CD14-positive monocyte (primary cell): ENCODE measurements at regions not wholly inside any gene's neighbourhood (a gene's known extent, or its start where the extent isn't known, plus 50 kb on each side); places are given as distances from the start of the nearest gene placed in this dataset.

Source experiments
- DNase-seq, 3 donors: peaks; one replicate each; pipeline ENCODE4 v3.0.0-alpha.2; 2011 to 2022
- H2AFZ ChIP-seq: 2 replicates; pipeline ENCODE4 v1.6.0; 2012; ENCODE audit warnings: mild to moderate bottlenecking, low read depth, low read length, inconsistent platforms; ENCODE audit not compliant: insufficient read depth, poor library complexity, severe bottlenecking
- H3K27ac ChIP-seq, 2 donors: 1 replicate in 1 of 2; 2 replicates in 1 of 2; pipeline ENCODE4 v1.5.1; 2012 to 2013; ENCODE audit warnings: low read length in 2 of 2, control low read depth in 1 of 2, inconsistent platforms in 1 of 2, low read depth in 1 of 2, mild to moderate bottlenecking in 1 of 2
- H3K27me3 ChIP-seq, 2 donors: one replicate each; pipeline versions ENCODE4 v1.6.0 to v1.6.1; 2011 to 2013; ENCODE audit warnings: low read length in 2 of 2; ENCODE audit not compliant: control insufficient read depth in 2 of 2, insufficient read depth in 2 of 2
- H3K36me3 ChIP-seq, 2 donors: replicated peaks in 1 of 2; 1 replicate in 1 of 2; 2 replicates in 1 of 2; pipeline versions ENCODE4 v1.5.1 to v1.6.1; 2012 to 2013; ENCODE audit warnings: low read length in 2 of 2, control low read depth in 1 of 2, inconsistent platforms in 1 of 2, mild to moderate bottlenecking in 1 of 2; ENCODE audit not compliant: insufficient read depth in 2 of 2, control insufficient read depth in 1 of 2
- H3K4me1 ChIP-seq, 2 donors: 1 replicate in 1 of 2; 2 replicates in 1 of 2; pipeline versions ENCODE4 v1.5.1 to v1.6.1; 2012 to 2013; ENCODE audit warnings: low read length in 2 of 2, control low read depth in 1 of 2, inconsistent platforms in 1 of 2, mild to moderate bottlenecking in 1 of 2, moderate library complexity in 1 of 2; ENCODE audit not compliant: insufficient read depth in 2 of 2, control insufficient read depth in 1 of 2
- H3K4me2 ChIP-seq: replicated peaks from 2 replicates; pipeline ENCODE3; 2012; ENCODE audit warnings: low read length, moderate library complexity, mild to moderate bottlenecking; ENCODE audit not compliant: poor library complexity, severe bottlenecking; ENCODE audit errors: extremely low read depth
- H3K4me3 ChIP-seq, 3 experiments: fragments of 200-600 bp in 1 of 3; sonication (generic) in 1 of 3; replicated peaks in 1 of 3; 1 replicate in 2 of 3; 2 replicates in 1 of 3; pipeline ENCODE4 v1.5.1; 2011 to 2013; ENCODE audit warnings: low read length in 3 of 3, mild to moderate bottlenecking in 3 of 3, control low read depth in 2 of 3, low read depth in 2 of 3, inconsistent platforms in 1 of 3, moderate library complexity in 1 of 3
- H3K79me2 ChIP-seq: 2 replicates; pipeline ENCODE4 v1.6.0; 2012; ENCODE audit warnings: mild to moderate bottlenecking, control low read depth, inconsistent platforms, low read length, moderate library complexity; ENCODE audit not compliant: insufficient read depth
- H3K9ac ChIP-seq: 2 replicates; pipeline ENCODE4 v1.6.0; 2017; ENCODE audit warnings: low read length, mild to moderate bottlenecking; ENCODE audit not compliant: insufficient read depth, poor library complexity, severe bottlenecking
- H3K9me3 ChIP-seq, 2 donors: replicated peaks in 1 of 2; 1 replicate in 1 of 2; 2 replicates in 1 of 2; pipeline versions ENCODE4 v1.5.1 to v1.6.1; 2012 to 2013; ENCODE audit warnings: low read length in 2 of 2, control low read depth in 1 of 2; ENCODE audit not compliant: control insufficient read depth in 1 of 2, insufficient read depth in 1 of 2
- H4K20me1 ChIP-seq: 2 replicates; pipeline ENCODE4 v1.6.0; 2012; ENCODE audit warnings: mild to moderate bottlenecking, low read length, control low read depth, moderate library complexity; ENCODE audit not compliant: insufficient read depth
- H3K27ac Mint-ChIP-seq, 7 donors: one replicate each; pipeline ENCODE4 v1.8.0; 2020; ENCODE audit warnings: mild to moderate bottlenecking in 7 of 7, mixed read lengths in 7 of 7, moderate library complexity in 6 of 7, inconsistent platforms in 2 of 7
- H3K27me3 Mint-ChIP-seq, 3 donors: one replicate each; pipeline ENCODE4 v1.8.0; 2021 to 2022; ENCODE audit warnings: low read depth in 3 of 3, mild to moderate bottlenecking in 3 of 3, mixed read lengths in 3 of 3, moderate library complexity in 3 of 3, inconsistent platforms in 1 of 3
- H3K36me3 Mint-ChIP-seq, 2 donors: one replicate each; pipeline ENCODE4 v1.8.0; 2020; ENCODE audit warnings: mixed read lengths in 2 of 2, inconsistent platforms in 1 of 2, mild to moderate bottlenecking in 1 of 2
- H3K4me1 Mint-ChIP-seq: one replicate; pipeline ENCODE4 v1.8.0; 2020; ENCODE audit warnings: mild to moderate bottlenecking, mixed read lengths
- H3K4me3 Mint-ChIP-seq, 2 donors: one replicate each; pipeline ENCODE4 v1.8.0; 2020; ENCODE audit warnings: mild to moderate bottlenecking in 2 of 2, mixed read lengths in 2 of 2, moderate library complexity in 1 of 2
- H3K9me3 Mint-ChIP-seq, 7 donors: one replicate each; pipeline ENCODE4 v1.8.0; 2020 to 2022; ENCODE audit warnings: mixed read lengths in 7 of 7, mild to moderate bottlenecking in 6 of 7, moderate library complexity in 6 of 7, inconsistent platforms in 2 of 7
- CTCF ChIP-seq: fragments of 200-600 bp; IDR thresholded peaks from one replicate; pipeline ENCODE4 v1.8.0; 2022; ENCODE audit warnings: antibody characterized with exemption, mild to moderate bottlenecking
- WGBS: methylation state at CpG from one replicate; pipeline ENCODE4 v1.1.5; 2013; ENCODE audit warnings: missing lambda C conversion rate; ENCODE audit not compliant: insufficient coverage; 5-methylcytosine and 5-hydroxymethylcytosine counted together
- intact Hi-C, 2 donors: fragments of 100-400 bp; cut with micrococcal nuclease; formaldehyde crosslinking; loops; one replicate each; pipeline versions ENCODE4 v1.15.0 to v1.15.1; 2023

GRCh38 chr18:37864122-37864521 lies 298.5 kb upstream of the CELF4 start:
- Mint-ChIP-seq H3K36me3 (no peaks in the 10 kb centered on the region), H3K27me3 (peaks cover 0 to 1% (median 0%) of the 10 kb centered on the region in 3 donors), H3K4me1 (no peaks in the 10 kb centered on the region), H3K27ac (no peak overlapping the region), H3K9me3 (peaks cover 3 to 24% (median 9%) of the 10 kb centered on the region in 7 donors), H3K4me3 (no peak overlapping the region)
- intact Hi-C loops = no loop called here
- WGBS = 83% methylated on average over 1 of the region's 1 CpG
- no peak overlapping the region for H3K27ac ChIP-seq
- H3K4me1 ChIP-seq = no peaks in the 10 kb centered on the region
- no peaks in the 10 kb centered on the region for H3K79me2 ChIP-seq
- H3K27me3 ChIP-seq = no peaks in the 10 kb centered on the region
- H2AFZ ChIP-seq = no peak overlapping the region
- no peaks in the 10 kb centered on the region for H3K36me3 ChIP-seq
- H3K9ac ChIP-seq = no peak overlapping the region
- H3K4me2 ChIP-seq = no peak overlapping the region
- no peak overlapping the region for H3K4me3 ChIP-seq
- no peaks in the 10 kb centered on the region for H3K9me3 ChIP-seq
- DNase-seq = no peak
- no peak for TF ChIP-seq CTCF
- H4K20me1 ChIP-seq = no peaks in the 10 kb centered on the region

GRCh38 chr18:37861981-37862380 lies 296.4 kb upstream of the CELF4 start:
- no peaks in the 10 kb centered on the region for H3K4me1 Mint-ChIP-seq
- Histone ChIP-seq H3K27ac (no peak overlapping the region), H4K20me1 (no peaks in the 10 kb centered on the region), H3K4me2 (no peak overlapping the region), H3K9ac (no peak overlapping the region), H3K4me3 (no peak overlapping the region), H3K36me3 (no peaks in the 10 kb centered on the region), H3K4me1 (no peaks in the 10 kb centered on the region), H2AFZ (no peak overlapping the region), H3K79me2 (no peaks in the 10 kb centered on the region), H3K9me3 (no peaks in the 10 kb centered on the region), H3K27me3 (no peaks in the 10 kb centered on the region)
- no peak overlapping the region for H3K27ac Mint-ChIP-seq
- intact Hi-C loops = no loop called here
- H3K4me3 Mint-ChIP-seq = no peak overlapping the region
- no peak for TF ChIP-seq CTCF
- no peak for DNase-seq
- peaks cover 5 to 26% (median 9%) of the 10 kb centered on the region in 7 donors for H3K9me3 Mint-ChIP-seq
- no peaks in the 10 kb centered on the region for H3K36me3 Mint-ChIP-seq
- WGBS = no CpG with 5 or more reads among the region's 2 CpGs
- H3K27me3 Mint-ChIP-seq = peaks cover 1% of the 10 kb centered on the region in 3 donors
